ENCODE measurements at regions not wholly inside any gene's neighbourhood (a gene's known extent, or its start where the extent isn't known, plus 50 kb on each side); places are given as distances from the start of the nearest gene placed in this dataset.

DNA sequence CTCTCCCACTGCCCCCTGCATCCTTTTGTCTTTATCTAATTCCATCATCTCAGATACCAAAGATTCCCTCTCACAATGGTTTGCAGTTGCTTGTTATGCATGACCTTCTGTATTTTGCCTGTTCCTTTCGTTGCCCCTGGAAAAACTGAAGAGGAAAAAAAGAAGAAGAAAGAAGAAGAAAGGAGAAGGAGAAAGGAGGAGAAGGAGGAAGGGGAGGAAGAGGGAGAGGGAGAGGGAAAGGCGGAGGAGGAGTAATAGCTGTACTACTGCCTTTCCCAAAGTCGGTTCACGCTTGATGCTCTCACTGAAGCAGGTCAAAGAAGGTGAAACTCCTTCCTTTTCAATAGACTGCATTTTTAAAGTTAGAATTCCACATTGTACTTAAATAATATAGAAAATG lies 513.8 kb downstream of the PTPRC start:
- TF ChIP-seq, protein P1, sequence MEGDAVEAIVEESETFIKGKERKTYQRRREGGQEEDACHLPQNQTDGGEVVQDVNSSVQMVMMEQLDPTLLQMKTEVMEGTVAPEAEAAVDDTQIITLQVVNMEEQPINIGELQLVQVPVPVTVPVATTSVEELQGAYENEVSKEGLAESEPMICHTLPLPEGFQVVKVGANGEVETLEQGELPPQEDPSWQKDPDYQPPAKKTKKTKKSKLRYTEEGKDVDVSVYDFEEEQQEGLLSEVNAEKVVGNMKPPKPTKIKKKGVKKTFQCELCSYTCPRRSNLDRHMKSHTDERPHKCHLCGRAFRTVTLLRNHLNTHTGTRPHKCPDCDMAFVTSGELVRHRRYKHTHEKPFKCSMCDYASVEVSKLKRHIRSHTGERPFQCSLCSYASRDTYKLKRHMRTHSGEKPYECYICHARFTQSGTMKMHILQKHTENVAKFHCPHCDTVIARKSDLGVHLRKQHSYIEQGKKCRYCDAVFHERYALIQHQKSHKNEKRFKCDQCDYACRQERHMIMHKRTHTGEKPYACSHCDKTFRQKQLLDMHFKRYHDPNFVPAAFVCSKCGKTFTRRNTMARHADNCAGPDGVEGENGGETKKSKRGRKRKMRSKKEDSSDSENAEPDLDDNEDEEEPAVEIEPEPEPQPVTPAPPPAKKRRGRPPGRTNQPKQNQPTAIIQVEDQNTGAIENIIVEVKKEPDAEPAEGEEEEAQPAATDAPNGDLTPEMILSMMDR (IDR thresholded peaks at IDR 0.05; ENCODE audit: low read depth, low read length): no peak
- TF ChIP-seq EZH2phosphoT487 (IDR thresholded peaks at IDR 0.05; ENCODE audit: low read depth): no peak

Data from OCI-LY3 (cell line).